ENCODE measurements at regions not wholly inside any gene's neighbourhood (a gene's known extent, or its start where the extent isn't known, plus 50 kb on each side); places are given as distances from the start of the nearest gene placed in this dataset.

DNA sequence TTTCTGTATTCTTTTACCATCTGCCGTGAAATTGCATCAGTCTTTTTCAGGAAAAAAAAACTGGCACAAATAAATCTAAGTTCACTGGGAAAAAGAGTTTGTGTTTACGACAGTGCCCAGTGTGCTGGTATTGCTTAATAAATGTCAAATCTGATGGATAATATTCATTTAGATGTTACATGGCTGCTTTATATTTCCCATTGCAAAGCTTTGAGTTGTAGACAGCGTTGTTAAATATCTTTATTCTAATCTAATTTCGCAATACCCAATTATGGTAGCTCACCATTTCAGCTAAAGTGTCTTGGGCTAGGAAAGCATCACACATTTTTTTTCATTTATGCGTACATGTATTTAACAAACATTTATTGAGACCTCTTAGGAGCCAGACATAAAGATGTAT is 1994.5 kb upstream of the FLRT2 start:
- TF ChIP-seq CREM (CRISPR knock-in tag; IDR thresholded peaks at IDR 0.05) (no peak), ZNF423 (CRISPR knock-in tag; IDR thresholded peaks at IDR 0.05) (no peak), EMX1 (CRISPR knock-in tag; IDR thresholded peaks at IDR 0.05) (no peak), ZNF121 (CRISPR knock-in tag; IDR thresholded peaks at IDR 0.05) (no peak), SOX15 (CRISPR knock-in tag; IDR thresholded peaks at IDR 0.05) (no peak), NR1H2 (CRISPR knock-in tag; IDR thresholded peaks at IDR 0.05) (no peak), IRF1 (CRISPR knock-in tag; IDR thresholded peaks at IDR 0.05) (no peak), FOXK1 (CRISPR knock-in tag; IDR thresholded peaks at IDR 0.05) (no peak), E2F1 (CRISPR knock-in tag; IDR thresholded peaks at IDR 0.05) (no peak), GTF2I (CRISPR knock-in tag; conservative IDR thresholded peaks at IDR 0.05) (no peak), MYBL2 (CRISPR knock-in tag; IDR thresholded peaks at IDR 0.05) (no peak)
- TF ChIP-seq, protein P1, sequence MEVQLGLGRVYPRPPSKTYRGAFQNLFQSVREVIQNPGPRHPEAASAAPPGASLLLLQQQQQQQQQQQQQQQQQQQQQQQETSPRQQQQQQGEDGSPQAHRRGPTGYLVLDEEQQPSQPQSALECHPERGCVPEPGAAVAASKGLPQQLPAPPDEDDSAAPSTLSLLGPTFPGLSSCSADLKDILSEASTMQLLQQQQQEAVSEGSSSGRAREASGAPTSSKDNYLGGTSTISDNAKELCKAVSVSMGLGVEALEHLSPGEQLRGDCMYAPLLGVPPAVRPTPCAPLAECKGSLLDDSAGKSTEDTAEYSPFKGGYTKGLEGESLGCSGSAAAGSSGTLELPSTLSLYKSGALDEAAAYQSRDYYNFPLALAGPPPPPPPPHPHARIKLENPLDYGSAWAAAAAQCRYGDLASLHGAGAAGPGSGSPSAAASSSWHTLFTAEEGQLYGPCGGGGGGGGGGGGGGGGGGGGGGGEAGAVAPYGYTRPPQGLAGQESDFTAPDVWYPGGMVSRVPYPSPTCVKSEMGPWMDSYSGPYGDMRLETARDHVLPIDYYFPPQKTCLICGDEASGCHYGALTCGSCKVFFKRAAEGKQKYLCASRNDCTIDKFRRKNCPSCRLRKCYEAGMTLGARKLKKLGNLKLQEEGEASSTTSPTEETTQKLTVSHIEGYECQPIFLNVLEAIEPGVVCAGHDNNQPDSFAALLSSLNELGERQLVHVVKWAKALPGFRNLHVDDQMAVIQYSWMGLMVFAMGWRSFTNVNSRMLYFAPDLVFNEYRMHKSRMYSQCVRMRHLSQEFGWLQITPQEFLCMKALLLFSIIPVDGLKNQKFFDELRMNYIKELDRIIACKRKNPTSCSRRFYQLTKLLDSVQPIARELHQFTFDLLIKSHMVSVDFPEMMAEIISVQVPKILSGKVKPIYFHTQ (CRISPR knock-in tag; IDR thresholded peaks at IDR 0.05): no peak
- TF ChIP-seq, protein P2, sequence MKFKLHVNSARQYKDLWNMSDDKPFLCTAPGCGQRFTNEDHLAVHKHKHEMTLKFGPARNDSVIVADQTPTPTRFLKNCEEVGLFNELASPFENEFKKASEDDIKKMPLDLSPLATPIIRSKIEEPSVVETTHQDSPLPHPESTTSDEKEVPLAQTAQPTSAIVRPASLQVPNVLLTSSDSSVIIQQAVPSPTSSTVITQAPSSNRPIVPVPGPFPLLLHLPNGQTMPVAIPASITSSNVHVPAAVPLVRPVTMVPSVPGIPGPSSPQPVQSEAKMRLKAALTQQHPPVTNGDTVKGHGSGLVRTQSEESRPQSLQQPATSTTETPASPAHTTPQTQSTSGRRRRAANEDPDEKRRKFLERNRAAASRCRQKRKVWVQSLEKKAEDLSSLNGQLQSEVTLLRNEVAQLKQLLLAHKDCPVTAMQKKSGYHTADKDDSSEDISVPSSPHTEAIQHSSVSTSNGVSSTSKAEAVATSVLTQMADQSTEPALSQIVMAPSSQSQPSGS (CRISPR knock-in tag; IDR thresholded peaks at IDR 0.05; ENCODE audit: borderline replicate concordance, low read depth): no peak
- TF ChIP-seq, protein P3, sequence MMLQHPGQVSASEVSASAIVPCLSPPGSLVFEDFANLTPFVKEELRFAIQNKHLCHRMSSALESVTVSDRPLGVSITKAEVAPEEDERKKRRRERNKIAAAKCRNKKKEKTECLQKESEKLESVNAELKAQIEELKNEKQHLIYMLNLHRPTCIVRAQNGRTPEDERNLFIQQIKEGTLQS (CRISPR knock-in tag; conservative IDR thresholded peaks at IDR 0.05): no peak
- TF ChIP-seq, protein P4, sequence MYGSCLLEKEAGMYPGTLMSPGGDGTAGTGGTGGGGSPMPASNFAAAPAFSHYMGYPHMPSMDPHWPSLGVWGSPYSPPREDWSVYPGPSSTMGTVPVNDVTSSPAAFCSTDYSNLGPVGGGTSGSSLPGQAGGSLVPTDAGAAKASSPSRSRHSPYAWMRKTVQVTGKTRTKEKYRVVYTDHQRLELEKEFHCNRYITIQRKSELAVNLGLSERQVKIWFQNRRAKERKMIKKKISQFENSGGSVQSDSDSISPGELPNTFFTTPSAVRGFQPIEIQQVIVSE (CRISPR knock-in tag; IDR thresholded peaks at IDR 0.05; ENCODE audit: borderline replicate concordance): no peak
- DNase-seq (ENCODE audit: low spot score) (no peak), ATAC-seq (no peak)
- no peaks in the 10 kb centered on the region for H3K36me3 Mint-ChIP-seq
- H3K9me3 Mint-ChIP-seq: no peaks in the 10 kb centered on the region
- H3K4me1 Mint-ChIP-seq: no peaks in the 10 kb centered on the region
- no peak overlapping the region for H3K27ac Mint-ChIP-seq
- CTCF ChIA-PET: no interaction called here
- no peaks in the 10 kb centered on the region for H3K27me3 Mint-ChIP-seq (ENCODE audit: low read depth)
- POLR2A ChIA-PET: no interaction called here
- no peak overlapping the region for H3K4me3 Mint-ChIP-seq

- no peaks in the 10 kb centered on the region for H3K9me3 Mint-ChIP-seq
- TF ChIP-seq NFYB (CRISPR knock-in tag; conservative IDR thresholded peaks at IDR 0.05; ENCODE audit: low read depth) (no peak), ZNF317 (CRISPR knock-in tag; IDR thresholded peaks at IDR 0.05; ENCODE audit: borderline replicate concordance, low read depth) (no peak), ETV6 (CRISPR knock-in tag; IDR thresholded peaks at IDR 0.05) (no peak), SMAD4 (CRISPR knock-in tag; IDR thresholded peaks at IDR 0.05) (no peak), CBFB (CRISPR knock-in tag; IDR thresholded peaks at IDR 0.05; ENCODE audit: low read depth) (no peak), HMGA2 (CRISPR knock-in tag; IDR thresholded peaks at IDR 0.05) (no peak), SP1 (CRISPR knock-in tag; conservative IDR thresholded peaks at IDR 0.05) (no peak), ZNF512 (CRISPR knock-in tag; IDR thresholded peaks at IDR 0.05; ENCODE audit: borderline replicate concordance) (no peak)
- no peak for ATAC-seq
- H3K36me3 Mint-ChIP-seq: no peaks in the 10 kb centered on the region
- no peak overlapping the region for H3K27ac Mint-ChIP-seq
- no peak overlapping the region for H3K4me3 Mint-ChIP-seq
- ChIA-PET POLR2A (no interaction called here), CTCF (no interaction called here)
- no peaks in the 10 kb centered on the region for H3K27me3 Mint-ChIP-seq (ENCODE audit: low read depth)
- no peaks in the 10 kb centered on the region for H3K4me1 Mint-ChIP-seq
- DNase-seq (ENCODE audit: low spot score): no peak
Observed at GRCh38 chr14:83541147-83541546, 1988.8 kb upstream of the FLRT2 start.

Data from WTC11 (cell line).